GM19025 (cell line): ENCODE measurements at regions not wholly inside any gene's neighbourhood (a gene's known extent, or its start where the extent isn't known, plus 50 kb on each side); places are given as distances from the start of the nearest gene placed in this dataset.

ENCODE experiments used
- ATAC-seq: cut with Tn5 transposase; IDR thresholded peaks from one replicate; pipeline ENCODE4 v1.9.1; 2021; ENCODE audit warnings: mild to moderate bottlenecking, low read depth, moderate library complexity; ENCODE audit not compliant: unreplicated experiment

DNA sequence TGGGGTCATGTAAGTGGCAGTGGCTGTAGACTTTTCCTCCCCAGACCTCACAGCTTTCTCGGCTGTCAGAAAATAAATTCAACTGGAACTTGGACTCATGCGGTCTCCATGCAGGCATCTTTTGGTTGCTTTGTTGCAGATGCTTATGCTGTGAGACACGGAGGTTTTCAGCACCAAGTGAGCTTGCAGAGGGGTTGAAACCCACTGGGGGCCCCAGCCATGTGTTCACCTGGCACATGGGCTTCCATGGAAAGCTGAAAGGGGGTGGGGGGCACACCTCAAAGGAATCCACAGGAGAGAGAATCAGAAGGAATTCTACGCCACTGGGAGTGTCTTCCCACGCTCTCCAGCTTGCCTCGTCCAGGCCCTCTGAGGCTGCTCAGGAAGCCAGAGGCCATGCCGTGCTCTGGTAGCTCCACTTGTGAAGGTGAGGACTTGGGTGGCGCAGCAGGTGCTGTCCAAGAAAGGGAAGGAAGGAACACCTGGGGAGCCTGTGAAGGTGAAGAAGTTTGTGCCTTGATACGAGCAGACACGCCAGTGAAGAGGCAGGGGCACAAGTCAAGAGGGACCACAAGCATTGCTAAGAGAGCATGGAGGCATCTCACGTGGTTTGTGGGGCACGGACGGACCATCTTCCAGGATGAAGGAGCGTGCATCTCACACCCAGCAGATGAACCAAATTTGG is 134.3 kb upstream of the PMEPA1 start:
- no peak for ATAC-seq

DNA sequence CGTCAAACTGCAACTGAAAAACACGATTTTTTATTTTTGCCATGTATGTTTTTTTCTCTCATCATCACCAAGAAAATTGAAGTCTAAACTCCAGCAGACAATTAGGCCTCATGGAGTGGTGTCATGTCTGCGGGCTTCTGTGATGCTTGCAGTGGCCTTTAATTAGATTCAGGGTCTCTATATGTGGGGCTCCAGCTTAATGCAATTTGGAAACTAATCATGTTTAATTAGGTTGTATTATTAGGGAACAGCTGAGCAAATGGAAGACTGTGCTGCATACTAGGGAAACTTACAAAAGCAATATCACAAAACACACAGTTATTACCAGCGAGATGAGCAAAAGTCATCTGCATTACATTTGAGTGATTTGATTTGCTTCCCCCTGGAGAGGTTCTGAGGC is 132.9 kb upstream of the PMEPA1 start:
- ATAC-seq: no peak

DNA sequence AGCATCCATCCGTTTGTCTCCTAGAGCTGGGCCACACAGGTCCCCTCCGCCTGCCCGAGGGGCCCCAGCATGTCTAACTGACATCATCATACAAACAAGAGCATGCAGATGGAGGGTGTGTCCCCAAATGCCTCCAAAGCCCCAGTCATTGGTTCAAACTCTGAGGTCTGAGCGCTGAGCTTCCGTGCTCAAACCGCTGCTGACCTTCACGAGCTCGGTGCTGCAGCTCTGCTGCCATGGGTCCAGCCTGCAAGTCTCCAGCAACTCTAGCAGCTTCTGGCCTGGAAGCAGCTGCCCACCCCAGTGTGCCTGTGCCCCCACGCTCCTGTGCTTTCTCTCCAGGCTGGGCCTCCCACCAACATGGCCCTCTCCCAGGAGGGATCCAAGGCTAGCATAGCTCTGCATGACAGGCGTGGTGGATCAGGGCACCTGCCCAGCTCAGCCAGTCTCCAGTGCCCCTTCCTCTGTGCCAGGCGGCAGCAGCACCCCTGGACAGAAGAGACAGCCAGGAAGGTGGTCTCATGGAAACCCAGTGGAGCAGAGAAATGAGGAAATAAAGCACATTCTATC is 131.6 kb upstream of the PMEPA1 start:
- ATAC-seq: no peak

DNA sequence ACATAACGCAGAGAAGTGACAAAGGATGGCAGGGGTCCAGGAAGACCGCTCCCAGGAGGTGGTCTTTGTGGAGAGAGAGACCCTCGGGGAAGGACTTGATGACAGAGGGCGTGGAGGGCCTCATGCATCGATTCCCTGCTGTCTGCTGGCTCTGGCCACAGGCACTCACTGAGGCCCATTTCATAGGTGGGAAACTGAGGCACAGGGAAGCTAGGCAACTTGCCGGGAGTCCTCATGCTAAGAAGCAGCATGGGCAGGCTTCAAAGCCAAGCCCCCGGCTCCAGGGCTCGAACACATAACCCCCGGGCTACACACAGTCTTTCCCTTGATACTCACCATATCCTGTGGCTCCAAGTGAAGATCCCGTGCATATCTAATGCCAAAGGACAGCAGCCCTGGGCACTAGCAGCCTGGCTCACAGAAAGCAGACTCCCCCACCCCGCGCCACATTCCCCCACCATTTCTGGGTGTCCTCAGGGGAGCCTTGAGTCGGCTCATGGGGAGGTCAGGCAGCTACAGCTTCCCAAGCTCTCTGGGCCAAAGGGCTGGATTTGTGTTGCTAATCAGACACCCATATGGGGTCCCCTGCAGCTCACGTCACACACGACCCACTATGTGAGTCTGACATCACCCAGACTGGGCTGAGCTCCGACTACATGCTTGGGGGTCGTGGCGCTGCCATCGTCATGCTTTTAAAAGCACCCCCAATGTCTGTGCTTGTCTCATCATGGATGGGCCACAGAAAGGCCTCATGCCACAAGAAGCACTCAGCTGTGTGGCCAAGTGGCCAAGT is 130.9 kb upstream of the PMEPA1 start:
- ATAC-seq: no peak

DNA sequence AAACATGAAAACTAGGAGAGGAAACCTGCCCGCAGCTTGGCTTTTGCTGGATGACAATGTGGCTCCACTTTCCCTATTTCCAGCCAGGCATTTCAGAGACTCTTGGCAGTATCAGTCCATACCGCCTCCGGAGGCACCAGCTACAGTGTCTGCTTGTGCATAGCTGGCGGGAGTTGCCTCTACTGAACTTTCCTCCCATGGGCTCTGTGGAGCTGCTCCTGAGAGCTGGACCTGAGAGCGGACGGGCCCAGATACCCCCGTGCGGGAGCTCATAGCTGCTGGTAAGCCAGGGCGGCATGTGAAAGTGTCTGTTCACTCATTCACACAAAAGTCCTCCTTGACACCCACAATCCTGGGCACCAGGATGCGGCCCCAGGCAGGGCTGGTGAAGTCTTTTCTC is 130.3 kb upstream of the PMEPA1 start:
- ATAC-seq: no peak

DNA sequence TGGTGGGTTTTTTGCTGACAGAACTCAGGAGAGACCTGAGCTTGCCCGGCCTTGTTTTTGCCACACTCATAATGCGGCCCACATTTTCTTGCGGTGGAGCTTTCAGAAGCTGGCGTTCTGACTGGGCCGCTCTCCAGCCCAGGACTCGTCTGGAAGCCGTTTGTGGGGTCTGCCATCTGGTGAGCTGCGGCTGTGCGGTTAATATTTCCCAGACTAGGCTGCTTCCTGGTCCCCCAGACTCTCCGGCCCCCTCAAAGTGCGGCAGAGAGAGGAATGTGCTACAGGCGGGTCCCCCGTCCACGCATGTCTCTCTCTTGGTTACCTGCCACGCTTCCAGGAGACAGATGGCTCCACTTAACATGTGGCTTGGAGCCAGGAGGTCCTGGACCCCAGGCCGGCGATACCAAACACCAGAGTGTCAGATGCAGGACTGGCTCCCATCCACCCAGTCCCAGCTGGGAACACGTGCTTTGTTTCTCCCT is 128.9 kb upstream of the PMEPA1 start:
- no peak for ATAC-seq

DNA sequence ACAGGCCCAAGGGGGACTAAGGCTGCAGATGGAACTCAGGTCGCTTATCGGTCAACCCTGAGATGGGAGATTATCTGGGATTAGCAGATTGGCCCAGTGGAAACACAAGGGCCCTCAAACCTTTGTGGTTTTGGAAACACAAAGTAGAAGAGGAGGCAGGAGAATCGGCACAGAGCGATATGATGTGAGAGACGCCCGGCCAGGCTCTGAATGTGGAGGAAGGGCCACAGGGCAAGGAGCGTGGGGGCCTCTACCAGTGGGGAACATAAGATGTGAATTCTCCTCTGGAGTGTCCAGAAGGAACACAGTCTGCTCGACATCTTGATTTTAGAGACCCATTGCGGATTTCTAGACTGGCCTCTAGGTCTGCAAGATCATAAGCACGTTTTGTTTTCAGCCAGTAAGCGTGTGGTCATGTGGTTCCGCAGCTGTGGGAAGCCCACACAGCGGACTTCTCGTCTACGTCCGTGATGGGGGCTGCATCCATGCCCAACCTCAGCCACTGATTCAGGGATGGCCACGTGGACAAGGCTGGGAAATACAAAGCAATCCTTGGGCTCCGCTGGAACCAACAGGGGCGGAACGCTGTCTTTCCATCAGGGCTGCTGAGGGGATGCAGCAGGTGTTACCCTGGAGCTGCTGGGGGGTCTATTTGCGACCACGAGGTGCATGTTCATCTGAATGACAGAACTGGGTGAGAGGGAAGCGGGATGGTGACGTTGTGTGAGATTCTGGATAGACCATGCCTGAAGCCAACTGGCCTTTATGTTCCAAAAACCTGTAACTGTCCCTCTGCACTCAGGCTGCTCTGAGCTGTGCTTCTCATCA is 127.6 kb upstream of the PMEPA1 start:
- ATAC-seq: no peak

DNA sequence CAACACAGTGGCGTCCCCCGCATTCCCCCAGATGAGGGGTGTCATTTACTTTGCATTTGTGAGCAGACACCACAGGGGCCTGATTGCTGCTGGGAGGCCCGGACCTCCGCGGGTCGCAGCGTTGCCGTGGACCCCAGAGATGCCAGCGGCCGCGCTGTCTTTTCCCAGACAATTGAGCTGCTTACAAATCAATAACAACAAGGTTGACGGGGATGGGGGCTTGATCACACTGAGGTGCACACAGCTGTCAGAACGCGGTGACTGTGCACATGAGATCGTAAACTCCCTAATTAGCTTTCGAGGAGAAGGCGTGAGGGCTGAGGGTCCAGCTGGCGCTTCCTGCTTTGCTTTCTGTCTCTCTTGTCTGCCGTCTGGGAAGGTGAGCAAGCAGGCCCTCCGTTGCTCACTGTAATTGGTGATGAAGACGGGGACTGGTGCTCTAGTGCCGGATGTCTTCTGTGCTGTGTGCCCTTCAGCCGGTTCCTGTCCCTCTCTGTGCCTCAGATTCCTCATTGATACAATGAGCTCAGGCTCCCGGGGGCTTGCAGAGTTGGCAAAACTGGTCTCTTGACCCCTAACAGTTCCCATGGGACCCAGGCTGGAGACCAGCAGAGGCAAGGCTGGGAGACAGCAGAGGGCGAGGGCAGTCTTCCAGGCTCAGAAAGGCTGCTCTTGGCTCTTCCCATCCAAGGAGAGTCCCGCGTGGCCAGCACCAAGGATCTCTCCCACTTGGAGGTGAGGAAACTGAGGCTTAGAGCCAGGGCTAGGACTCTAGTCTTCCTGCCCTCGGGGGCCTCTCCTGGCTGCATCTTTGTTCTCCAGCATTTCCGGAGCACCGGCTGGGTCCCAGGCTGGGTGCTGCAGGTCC is 126.0 kb upstream of the PMEPA1 start:
- no peak for ATAC-seq

DNA sequence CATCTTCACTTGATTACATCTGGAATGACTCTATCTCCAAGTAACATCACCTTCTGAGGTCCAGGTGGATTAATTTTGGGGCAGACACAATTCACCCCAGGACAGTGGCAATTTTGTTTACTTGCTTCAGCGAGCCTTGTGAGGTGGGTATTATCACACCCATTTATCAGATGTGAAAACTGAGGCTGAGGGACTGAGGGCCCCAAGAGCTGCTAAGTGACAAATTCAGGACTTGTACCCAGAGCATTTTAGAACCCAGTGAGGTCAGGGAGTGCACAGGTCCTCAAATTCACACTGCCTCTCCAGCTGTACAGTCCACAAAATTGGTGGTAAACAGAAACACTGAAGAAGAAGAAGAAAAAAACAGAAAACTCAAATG is 125.2 kb upstream of the PMEPA1 start:
- ATAC-seq: no peak

DNA sequence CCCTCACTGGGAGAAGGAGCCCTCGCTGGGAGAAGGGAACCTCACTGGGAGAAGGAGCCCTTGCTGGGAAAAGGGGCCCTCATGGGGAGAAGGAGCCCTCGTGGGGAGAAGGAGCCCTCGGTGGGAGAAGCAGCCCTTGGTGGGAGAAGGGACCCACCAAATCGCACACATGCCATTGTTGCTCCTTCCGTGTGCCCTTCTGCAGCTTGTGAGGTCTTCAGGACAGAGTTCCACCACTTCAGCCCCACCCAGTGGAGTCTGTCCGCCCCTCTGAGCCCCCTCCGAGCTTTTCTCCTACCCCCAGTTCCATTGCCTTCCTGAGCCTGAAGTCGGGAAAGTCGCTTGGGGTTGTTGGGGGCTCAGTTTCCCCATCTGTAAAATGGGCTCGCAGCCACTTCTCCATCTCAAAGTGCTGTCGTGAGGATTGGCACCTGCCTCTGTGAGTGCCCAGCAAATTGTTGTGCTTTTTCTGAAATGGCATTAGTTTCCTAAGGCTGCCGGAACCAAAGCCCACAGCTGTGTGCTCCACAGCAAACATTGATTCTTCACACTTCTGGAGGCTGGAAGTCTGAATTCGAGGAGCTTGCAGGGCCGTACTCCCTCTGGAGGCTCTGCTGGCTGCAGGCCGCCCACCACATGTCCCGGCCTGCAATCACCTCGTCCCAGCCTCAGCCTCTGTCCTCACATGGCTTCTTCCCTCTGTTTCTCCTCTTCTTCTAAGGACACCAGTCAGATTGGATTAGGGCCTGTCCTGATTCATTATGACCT is 124.7 kb upstream of the PMEPA1 start:
- ATAC-seq: no peak

DNA sequence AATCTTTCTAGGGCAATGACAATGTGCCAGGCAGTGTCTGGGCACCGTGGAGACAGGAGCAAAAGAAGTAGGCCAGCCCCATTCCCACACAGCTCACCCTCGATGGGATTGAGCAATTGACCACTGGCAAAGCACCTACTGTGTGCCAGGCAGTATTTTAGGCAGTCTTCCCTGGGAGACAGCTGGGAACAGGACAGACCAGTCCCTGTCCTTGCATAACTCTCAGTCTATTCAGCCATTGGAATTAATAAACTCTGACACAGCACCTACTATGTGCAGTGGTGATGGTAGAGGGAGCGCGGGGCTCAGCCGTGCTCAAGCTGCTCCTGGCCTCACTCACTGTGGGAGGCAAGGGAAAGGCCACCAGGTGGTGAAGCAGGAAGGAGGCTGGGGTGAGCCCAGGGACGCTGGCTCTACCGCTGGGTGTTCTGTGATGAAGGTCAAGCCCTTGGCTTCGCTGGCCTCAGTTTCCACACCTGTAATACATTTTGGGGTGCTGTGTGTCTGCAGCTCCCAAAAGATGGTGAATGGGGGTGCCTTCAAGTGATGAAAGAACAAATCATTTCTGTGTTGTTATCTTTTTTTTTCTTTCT is 122.3 kb upstream of the PMEPA1 start:
- no peak for ATAC-seq

DNA sequence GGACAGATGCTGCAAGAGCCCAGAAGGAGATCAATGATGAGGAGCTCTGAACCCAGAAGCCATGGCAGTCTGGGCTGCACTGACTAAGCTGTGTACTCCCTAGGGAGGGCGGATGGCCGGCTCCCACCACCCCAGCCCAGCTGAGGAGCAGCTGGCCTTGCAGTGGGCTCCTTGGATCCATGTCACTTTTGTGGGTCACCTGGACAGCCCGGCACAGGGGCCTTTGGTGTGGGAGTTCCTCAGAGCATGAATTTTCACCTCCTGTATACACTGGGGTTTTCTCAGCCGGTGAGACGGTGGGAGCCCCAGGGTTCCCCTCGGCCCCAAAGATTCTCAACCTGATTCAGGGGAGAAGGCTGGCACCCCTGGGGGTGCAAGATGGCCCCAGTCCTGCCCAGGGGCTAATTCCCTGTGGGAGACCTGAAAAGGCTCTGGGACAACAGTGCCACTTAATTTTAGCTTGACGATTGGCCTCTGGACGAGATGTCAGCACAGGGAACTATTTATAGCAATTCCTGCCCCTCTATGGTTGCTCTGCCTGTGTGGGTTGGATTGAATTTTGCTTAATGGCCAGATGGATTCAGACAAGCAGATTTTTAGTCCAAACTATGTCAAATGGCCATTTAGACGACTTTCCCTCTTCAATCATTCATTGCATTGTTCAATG is 121.6 kb upstream of the PMEPA1 start:
- ATAC-seq: no peak

DNA sequence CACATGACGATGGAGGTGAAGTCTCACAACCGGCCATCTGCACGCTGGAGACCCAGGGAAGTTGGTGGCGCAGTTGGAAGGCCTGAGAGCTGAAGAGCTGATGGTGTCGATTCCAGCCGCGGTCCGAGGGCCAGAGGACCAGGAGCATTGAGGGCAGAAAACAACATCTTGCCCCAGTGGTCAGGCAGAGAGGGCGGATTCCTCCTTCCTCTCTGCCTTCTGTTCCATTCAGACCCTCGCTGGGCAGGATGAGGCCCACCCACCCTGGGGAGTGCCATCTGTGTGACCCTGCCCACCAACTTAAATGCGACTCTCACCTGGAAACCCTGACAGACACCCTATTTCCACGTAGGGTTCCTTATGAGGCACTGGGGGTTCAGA is 120.7 kb upstream of the PMEPA1 start:
- ATAC-seq: no peak

DNA sequence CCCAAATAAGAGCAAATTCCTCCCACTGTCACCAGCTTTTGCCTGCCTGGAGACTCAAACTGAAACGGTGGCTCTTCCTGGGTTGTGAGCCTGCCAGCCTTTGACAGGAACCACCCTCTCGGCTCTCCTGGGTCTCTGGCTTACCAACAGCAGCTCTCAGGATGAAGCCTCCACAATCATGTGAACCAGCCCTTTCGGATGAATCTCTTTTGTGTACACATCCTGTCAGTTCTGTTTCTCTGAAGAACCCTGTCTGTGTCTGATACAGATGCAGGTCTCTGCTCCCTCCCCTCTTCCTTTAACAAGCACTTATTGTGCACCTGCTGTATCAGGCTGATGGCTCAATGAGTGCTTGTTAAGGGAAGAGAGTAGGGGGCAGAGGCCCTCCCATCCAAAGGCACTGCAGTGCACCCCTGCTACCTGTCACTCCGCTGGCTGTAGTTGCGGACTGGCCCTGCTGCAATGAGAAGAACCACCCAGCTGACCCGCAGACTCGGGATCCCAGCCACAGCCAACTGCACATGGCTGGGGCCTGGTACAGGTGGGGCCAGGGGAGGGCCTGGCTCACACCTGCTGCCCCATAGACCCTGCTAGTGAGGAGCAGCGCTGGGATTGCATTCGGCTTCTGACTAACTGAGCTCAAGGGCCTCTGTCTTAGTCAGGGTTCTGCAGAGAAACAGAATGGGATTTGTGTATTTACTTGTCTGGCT is 120.1 kb upstream of the PMEPA1 start:
- no peak for ATAC-seq

DNA sequence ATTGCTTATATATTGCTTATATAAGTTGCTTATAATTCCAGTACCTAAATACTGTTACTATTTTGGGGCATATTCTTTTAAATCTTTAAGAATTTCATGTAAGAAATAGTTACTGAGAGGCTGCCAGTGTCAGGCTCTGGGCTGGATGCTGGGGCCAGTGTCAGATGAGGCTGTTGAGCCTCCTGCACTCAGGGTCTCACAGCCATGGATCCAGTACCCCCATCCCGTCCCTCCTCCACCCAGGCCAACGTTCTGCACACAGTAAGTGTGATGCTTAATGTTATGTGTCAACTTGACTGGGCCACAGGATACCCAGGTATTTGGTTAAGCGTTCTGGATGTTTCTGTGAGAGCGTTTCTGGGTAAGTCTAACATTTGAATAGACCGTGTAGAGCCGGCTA is 119.5 kb upstream of the PMEPA1 start:
- ATAC-seq: no peak

DNA sequence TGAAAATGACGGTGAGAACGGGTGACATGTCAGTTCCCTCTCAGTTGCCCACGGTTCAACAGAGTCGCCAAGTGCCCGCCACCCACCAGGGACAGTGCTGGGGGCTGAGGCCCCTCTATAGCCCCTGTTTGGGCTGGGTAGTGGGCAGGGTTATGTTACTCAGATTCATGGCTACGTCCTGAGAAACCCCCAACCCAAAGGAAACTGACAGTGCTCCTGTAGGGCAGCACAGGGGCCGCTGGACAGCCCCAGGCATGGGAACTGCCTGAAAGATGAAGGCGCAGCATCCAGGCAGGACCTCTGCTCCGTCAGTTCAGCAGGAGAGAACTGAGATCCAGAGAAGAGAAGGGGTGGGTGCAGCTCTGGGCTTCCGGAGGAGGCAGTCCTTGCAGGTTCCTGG is 118.9 kb upstream of the PMEPA1 start:
- no peak for ATAC-seq

DNA sequence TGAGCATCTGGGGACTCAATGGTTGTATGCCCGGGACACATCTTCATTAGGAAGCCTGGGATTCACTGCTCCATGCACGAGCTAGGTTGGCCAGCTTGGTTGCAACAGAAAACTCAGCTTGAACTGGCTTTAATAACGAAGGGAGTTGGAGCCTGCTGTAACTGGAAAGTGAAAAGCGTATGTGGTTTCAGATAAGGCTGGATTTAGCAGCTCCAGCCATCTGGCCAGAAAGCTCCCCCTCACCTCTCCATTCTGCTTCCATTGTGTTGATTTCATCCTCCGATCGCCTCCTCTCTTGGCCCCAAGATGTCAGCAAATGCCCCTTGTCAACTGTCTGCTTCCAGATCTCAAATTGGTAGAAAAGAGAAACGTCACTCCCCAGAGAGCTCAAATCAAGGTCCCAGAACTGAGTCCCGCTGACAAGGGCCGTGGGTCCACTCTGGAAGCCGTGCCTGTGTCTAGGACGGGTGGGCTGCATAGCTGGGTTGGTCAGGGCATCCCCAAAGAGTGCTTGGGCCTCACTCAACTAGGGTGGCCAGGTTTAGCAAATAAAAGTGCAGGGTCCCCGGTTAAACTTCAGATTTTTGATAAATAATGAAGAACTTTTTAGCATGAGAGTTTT is 117.0 kb upstream of the PMEPA1 start:
- ATAC-seq: no peak
